HG03095 (cell line): ENCODE measurements at regions not wholly inside any gene's neighbourhood (a gene's known extent, or its start where the extent isn't known, plus 50 kb on each side); places are given as distances from the start of the nearest gene placed in this dataset.

ENCODE experiments used
- ATAC-seq: cut with Tn5 transposase; IDR thresholded peaks from one replicate; pipeline ENCODE4 v1.9.1; 2021; ENCODE audit warnings: moderate library complexity; ENCODE audit not compliant: unreplicated experiment

GRCh38 chr5:98104454-98105188, 668.8 kb upstream of the RGMB start:
- no peak for ATAC-seq

- no peak for ATAC-seq
Measured at GRCh38 chr5:98105681-98106080, 667.8 kb upstream of the RGMB start.

DNA sequence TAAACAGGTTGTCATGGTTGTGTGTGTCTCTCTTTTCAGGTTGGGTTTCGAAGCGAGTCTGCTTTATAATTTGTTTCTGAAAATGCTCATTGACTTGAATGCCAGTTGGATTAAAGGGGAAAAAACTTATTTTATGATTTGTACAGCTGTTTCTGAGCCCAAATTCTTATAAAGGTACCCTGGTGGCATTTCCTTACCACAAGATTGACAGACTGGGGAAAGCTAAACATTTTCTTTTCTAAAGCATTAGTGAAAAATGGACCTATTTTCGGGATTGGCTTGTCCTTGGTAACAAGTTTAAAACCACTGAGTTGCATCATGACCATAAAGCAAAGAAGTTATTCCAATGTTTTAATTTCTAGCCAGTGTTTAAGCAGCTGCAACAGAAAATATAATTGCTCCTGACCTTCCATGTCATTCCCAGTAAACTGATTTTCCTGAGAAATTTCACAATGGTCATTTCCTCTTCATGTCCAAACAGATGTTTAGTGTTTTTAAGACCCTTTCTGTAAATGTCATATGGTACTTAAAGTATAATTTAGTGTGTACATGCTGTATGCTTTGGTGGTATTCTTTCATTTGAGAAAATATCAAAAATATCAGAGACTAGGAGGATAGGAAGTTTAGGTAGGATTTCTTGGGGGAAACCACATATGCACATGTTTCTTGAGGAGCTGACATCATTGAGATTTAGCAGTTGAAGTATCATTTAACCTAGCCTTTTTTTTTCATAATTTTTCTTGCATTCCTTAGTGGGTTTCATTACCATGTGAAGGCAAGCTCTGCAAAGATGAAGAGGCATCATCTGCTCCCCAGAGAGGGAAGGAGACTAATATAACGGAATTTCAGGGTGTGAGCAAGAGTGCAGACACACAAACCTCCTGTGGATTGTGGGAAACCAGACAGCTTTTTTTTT, 667.1 kb upstream of the RGMB start:
- ATAC-seq = no peak

GRCh38 chr5:98108497-98108896, 665.0 kb upstream of the RGMB start:
- ATAC-seq = no peak

GRCh38 chr5:98109561-98110006, 663.9 kb upstream of the RGMB start:
- ATAC-seq = no peak

DNA sequence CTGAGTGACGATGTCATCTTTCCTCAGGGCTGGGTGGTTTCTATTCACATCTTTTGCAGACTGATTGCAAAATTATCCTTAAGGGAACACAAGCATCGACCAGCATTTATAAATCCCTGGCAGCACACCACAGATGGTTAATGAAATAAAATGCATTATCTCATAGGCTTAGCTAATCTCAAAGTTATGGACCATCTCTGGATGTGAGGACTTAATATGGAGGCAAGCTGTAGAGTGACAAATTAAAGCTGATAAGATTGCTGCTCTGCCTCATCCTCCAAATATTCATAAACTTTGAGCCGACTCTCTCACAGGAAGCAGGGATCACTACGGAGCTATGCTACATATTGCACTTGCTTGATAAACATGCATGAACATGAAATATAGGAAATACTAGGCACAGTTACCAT, 663.2 kb upstream of the RGMB start:
- no peak for ATAC-seq

GRCh38 chr5:98110791-98111190, 662.7 kb upstream of the RGMB start:
- no peak for ATAC-seq

GRCh38 chr5:98111686-98112085, 661.8 kb upstream of the RGMB start:
- no peak for ATAC-seq

DNA sequence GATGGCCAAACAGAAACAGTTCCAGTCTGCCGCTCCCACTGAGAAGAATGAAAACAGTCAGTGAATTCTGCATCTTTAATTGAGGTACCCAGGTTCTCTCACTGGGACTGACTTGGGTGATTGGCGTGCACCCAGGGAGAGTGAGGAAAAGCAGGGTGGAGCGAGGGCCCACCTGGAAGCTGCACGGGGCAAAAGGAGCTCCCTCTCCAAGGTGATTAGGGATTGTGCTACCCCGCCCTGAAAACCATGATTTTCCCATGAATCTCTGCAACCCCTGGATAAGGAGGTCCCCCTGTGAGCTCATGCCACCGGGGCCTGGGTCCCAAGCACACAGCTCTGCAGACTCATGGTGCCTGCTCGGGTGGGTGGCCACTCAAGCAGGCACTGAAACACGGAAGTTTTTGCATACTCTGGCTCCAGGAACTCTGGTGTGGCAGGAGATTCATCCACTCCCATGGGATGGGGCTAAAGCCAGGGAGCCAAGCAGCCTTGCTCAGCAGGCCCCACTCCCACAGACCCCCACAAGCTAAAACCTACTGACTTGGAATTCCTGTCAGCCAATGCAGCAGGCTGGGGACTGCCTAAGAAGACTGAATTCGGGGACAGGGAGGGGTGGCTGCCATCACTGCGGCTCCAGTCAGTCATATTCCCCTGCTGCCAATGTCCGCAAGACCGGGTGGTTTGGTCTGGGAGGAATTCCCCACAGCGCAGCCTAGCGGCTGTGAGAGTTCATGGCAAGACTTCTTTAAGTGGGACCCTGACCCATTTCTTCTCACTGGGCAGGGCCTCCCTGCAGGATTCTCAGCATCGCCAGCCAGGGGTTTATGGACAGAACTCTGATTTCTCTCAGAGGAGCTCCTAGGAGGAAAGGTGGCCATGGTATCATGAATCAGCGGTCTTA, 652.2 kb upstream of the RGMB start:
- no peak for ATAC-seq

- no peak for ATAC-seq
Measured at GRCh38 chr5:98128271-98128670, 645.2 kb upstream of the RGMB start.

DNA sequence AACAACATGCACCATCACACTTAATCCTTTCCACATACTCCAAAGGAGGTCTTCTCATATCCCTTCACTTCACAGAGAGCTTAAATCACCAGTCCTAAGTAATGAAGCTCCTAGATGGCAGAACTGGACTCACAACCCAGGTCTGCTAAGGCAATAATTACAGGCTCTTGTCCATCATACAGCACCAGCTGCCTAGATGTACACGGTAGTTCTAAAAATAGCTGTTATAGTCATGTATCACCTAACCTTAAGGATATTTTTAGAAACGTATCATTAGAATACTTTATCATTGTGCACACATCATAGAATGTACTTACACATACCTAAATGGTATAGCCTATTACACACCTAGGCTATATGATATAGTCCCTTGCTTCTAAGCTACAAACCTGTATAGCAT, 644.6 kb upstream of the RGMB start:
- ATAC-seq = no peak

DNA sequence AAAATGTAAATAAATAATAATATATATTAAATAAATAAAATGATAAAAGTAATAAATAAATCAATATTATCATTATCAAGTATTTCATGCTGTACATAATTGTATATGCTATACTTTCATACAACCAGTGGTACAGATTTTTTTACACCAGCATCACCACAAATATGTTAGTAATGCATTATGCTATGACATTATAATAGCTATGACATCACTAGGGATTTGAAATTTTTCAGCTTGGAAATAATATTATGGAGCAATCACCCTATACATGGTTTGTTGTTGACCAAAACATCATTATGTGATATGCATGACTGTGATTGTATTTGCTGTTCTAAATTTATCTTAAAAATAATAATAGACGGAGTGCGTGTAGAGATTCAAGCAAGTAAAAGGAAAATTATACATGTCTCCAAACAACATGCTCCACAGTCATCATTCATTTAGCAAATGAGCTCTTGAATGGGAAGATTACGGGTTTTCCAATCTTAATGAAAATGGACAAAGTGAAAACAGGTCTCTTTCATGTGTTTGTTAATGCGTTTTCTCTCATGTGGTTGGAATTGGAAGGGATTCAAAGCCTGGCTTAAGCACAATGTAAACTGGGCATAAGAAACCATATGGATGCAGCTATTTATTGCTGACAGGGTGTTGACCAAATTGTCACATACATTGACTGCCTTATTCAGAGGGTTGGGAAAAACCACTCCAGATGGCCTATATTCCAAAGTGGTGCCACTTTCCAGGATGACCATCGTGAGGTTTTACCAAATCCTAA, 643.0 kb upstream of the RGMB start:
- no peak for ATAC-seq

DNA sequence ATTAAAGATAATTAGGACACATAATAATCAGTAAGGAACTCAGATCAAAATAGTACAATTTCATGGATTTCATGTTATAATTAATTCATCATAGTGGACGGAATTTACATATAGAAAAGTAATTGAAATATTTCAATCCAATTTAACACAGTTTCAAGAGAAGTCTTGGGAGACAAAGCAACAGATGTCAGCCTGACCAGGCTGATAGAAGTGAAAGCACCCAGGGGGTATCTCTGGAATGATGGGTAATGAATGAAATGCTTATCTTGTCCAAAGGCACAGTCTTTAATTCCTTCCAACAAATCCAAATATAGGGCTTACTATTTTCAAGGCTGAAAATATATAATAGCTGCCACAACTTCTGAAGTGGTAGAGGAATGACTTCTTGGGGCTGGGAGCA, 629.3 kb upstream of the RGMB start:
- no peak for ATAC-seq

DNA sequence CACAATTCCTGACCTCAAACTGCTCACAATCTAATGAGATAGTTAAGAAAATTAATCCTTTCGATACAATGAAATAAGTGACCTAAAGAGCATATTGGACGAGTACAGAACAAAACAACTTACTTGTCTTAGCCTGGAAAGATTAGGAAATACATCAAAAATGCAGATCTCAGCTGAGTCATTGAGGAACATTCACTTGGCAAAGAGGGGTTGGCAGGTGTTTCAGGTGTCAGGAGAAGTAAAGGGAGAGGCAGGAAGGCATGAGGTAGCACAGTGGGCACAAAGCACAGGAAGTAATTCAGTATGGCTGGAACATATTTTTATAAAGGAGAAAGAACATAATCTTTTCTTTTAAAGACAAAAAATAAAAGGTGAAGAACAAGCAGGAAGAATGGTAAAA, 628.8 kb upstream of the RGMB start:
- no peak for ATAC-seq

DNA sequence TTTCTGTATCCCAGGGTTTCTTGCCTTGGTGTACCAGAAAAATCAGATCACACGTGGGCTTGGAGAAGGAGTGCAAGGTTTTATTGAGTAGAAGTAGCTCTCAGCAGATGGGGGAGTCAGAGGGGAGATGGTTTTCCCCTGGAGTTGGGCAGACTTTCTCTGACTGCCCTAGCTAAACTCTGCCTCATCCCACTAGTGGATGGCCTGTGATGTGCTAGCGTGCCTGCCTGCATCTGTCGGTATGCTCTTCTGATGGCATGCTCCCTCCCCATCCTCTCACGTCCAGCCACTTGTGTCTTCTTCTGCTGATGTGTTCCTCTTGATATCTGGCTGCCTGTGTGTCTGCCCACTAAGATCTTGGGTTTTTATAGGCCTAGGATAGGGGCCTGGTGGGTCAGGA, 616.1 kb upstream of the RGMB start:
- ATAC-seq = no peak

DNA sequence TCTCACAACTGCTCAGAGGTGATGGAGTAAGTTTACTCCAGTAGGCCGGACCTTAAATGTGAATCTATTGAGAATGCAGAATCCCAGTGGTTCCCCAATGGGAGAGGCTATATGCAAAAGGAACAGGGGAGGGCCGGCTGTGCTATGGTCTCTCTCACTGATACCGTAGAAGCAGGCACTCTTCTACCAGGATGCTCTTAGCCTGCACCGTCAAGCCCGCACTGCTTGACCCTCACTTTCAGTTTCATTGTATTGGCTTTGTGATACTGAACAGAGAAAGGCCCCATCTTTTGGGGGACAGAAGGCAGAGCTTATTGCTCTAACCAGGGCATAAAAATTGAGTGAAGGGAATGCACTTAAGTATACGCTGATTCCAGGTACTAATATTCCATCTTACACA, 615.0 kb upstream of the RGMB start:
- no peak for ATAC-seq

DNA sequence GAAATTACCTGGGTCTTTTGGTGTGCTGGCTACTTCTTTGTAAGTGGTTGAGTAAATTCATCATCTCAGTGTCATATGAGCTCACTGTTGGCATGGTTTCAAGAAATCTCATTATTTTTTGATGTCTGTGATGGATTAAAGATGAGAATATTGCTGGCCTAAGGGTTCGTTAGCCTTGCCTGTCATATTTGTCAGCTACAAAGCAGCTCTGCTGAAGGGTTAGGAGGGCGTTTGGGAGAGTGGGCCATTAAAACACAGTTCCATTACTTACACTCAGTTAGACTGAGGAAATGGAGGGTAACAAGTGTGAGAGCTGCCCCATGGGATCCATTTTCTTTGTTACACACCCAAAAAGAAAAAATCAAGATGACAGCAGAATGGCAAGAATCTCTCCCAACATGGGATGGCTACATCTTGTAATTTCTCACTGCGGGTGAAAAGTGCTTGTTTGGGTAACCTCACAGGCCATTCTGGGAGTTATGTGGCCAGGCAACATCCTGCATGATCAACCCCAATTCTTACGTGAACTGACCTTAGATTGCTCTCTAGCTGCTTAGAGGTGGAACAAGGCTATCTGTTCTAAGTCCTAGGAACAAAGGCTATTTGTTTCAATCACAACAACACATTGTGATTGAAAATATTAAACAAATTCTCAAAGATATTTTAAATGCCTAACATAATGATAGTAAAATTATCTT, 609.5 kb upstream of the RGMB start:
- ATAC-seq = no peak

DNA sequence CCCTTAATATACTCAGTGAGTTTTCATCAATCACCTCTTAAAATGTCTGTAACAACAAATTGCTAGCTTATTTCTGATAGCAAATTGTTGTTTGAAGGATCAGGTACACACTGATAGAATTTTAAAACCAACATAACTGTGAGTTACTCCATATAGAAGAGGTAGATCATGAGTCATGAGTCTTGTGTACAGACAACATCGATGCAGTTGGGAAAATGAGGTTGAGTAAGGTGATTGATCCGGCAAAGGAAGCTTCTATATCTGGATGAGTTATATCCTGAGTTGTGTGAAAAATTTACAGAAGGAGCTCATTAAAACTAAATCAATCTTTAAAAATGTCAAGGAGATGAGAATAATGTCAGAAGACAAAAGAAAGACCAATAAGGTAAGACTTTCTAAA, 604.6 kb upstream of the RGMB start:
- no peak for ATAC-seq

DNA sequence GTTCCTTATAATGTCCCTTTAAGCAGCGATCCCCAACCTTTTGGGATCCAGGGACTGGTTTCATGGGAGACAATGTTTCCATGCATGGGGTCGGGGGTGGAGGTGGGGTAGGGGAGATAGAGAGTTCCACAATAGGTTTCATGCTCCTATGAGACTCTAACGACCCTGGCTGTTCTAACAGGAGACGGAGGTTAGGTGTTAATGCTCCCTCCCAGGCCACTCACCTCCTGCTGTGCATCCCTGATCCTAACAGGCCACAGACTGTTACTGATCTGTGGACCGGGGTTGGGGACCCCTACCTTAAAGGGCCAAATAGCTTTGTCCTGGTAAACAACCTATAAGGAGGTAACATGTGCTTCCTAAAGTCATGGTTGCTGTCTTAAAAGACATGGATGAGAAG, 602.5 kb upstream of the RGMB start:
- no peak for ATAC-seq

DNA sequence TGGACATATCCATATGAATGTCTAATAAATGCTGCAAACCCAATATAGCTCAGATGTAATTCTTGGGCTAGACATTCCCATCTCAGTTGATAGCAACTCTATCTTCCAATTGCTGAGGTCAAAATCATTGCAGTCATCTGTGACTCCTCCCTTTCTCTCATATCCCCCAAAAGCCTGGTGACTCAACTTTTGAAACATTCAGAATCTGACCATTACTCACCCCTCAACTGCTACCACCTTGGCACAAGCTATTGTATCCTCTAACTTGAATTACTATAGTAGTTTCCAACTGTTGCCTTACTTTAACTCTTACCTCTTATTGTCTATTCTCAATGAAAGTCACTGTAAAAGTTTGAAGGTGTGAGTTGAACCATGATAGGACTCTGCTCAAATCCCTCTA, 600.1 kb upstream of the RGMB start:
- ATAC-seq = no peak
